A673 (cell line): ENCODE measurements at regions not wholly inside any gene's neighbourhood (a gene's known extent, or its start where the extent isn't known, plus 50 kb on each side); places are given as distances from the start of the nearest gene placed in this dataset.

ENCODE experiments used
- BruUV-seq: library from RNA; stranded (reverse); fragments of 400-500 nt; replicated peaks from 2 replicates; lab custom pipeline; 2021; lab: Mats Ljungman, UMichigan
- CTCF ChIA-PET: fragments of 300-600 bp; sonication (Branson Sonifier 250); formaldehyde crosslinking; loops from one replicate; lab custom pipeline; 2022; ENCODE audit warnings: antibody characterized with exemption; lab: Charles Lee
- POLR2A ChIA-PET: fragments of 300-600 bp; sonication (Branson Sonifier 250); formaldehyde crosslinking; loops from one replicate; lab custom pipeline; 2022; ENCODE audit warnings: antibody characterized with exemption; ENCODE audit not compliant: low non-redundant PET; lab: Charles Lee
- DNase-seq: peaks from one replicate; pipeline ENCODE4 v3.0.0-alpha.2; 2015; ENCODE audit warnings: low spot score
- H3K27ac ChIP-seq: fragments of 200-600 bp; sonication (generic); 2 replicates; pipeline ENCODE4 v1.5.1; 2016; ENCODE audit warnings: mixed run types, low read depth, mild to moderate bottlenecking, mixed read lengths, antibody characterized with exemption, low read length; ENCODE audit not compliant: poor library complexity, severe bottlenecking
- H3K27me3 ChIP-seq: fragments of 200-600 bp; sonication (generic); replicated peaks from 2 replicates; pipeline ENCODE4 v1.6.1; 2017; ENCODE audit warnings: mixed run types, low read depth, mild to moderate bottlenecking, mixed read lengths, antibody characterized with exemption, low read length; ENCODE audit not compliant: insufficient read depth, poor library complexity
- H3K36me3 ChIP-seq: fragments of 200-600 bp; sonication (generic); 2 replicates; pipeline ENCODE4 v1.6.1; 2016; ENCODE audit warnings: mixed run types, mild to moderate bottlenecking, mixed read lengths, antibody characterized with exemption, low read length; ENCODE audit not compliant: insufficient read depth, poor library complexity, severe bottlenecking
- H3K4me1 ChIP-seq: fragments of 200-600 bp; sonication (generic); 2 replicates; pipeline ENCODE4 v1.6.1; 2017; ENCODE audit warnings: mixed run types, mild to moderate bottlenecking, mixed read lengths, antibody characterized with exemption, low read length; ENCODE audit not compliant: insufficient read depth, poor library complexity, severe bottlenecking
- H3K4me3 ChIP-seq: fragments of 200-600 bp; sonication (generic); 2 replicates; pipeline ENCODE4 v1.5.1; 2016; ENCODE audit warnings: low read depth, mixed run types, mild to moderate bottlenecking, mixed read lengths, low read length; ENCODE audit not compliant: poor library complexity, severe bottlenecking
- H3K9me3 ChIP-seq: fragments of 200-600 bp; sonication (generic); 2 replicates; pipeline ENCODE4 v1.6.1; 2016; ENCODE audit warnings: mixed run types, low read depth, mild to moderate bottlenecking, mixed read lengths, antibody characterized with exemption, low read length; ENCODE audit not compliant: poor library complexity, severe bottlenecking
- EZH2 ChIP-seq: fragments of 200-600 bp; sonication (generic); IDR thresholded peaks from 2 replicates; pipeline ENCODE4 v1.6.1; 2017; ENCODE audit warnings: borderline replicate concordance, low read depth, mild to moderate bottlenecking, mixed read lengths, antibody characterized with exemption, low read length; ENCODE audit not compliant: poor library complexity, severe bottlenecking
- intact Hi-C: fragments of 100-400 bp; cut with micrococcal nuclease; formaldehyde crosslinking; loops from one replicate; pipeline ENCODE4 v1.10.0; 2022; ENCODE audit not compliant: unreplicated experiment
- TF ChIP-seq, protein P1 (sequence below): fragments of 300-800, 200-600 bp; sonication (generic); conservative IDR thresholded peaks from 2 replicates; pipeline ENCODE4 v1.5.1; 2017; ENCODE audit warnings: low read depth, mild to moderate bottlenecking, antibody characterized with exemption, low read length, moderate library complexity, mixed read lengths

- CTCF ChIA-PET = no interaction called here
- no peaks in the 10 kb centered on the region for H3K4me1 ChIP-seq
Measured at GRCh38 chr4:125781651-125782050, 466.9 kb downstream of the FAT4 start.

GRCh38 chr4:125784741-125785140, 470.0 kb downstream of the FAT4 start:
- Histone ChIP-seq H3K36me3 (no peaks in the 10 kb centered on the region), H3K27me3 (no peaks in the 10 kb centered on the region), H3K27ac (no peak overlapping the region), H3K4me1 (no peaks in the 10 kb centered on the region), H3K4me3 (no peak overlapping the region), H3K9me3 (no peaks in the 10 kb centered on the region)
- no peak for TF ChIP-seq EZH2
- TF ChIP-seq, protein P1, sequence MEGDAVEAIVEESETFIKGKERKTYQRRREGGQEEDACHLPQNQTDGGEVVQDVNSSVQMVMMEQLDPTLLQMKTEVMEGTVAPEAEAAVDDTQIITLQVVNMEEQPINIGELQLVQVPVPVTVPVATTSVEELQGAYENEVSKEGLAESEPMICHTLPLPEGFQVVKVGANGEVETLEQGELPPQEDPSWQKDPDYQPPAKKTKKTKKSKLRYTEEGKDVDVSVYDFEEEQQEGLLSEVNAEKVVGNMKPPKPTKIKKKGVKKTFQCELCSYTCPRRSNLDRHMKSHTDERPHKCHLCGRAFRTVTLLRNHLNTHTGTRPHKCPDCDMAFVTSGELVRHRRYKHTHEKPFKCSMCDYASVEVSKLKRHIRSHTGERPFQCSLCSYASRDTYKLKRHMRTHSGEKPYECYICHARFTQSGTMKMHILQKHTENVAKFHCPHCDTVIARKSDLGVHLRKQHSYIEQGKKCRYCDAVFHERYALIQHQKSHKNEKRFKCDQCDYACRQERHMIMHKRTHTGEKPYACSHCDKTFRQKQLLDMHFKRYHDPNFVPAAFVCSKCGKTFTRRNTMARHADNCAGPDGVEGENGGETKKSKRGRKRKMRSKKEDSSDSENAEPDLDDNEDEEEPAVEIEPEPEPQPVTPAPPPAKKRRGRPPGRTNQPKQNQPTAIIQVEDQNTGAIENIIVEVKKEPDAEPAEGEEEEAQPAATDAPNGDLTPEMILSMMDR = no peak
- no peak for DNase-seq
- no TSS peak for BruUV-seq
- intact Hi-C loops = no loop called here
- ChIA-PET CTCF (no interaction called here), POLR2A (no interaction called here)

More at GRCh38 chr4:125781651-125782050, 466.9 kb downstream of the FAT4 start:
- DNase-seq = no peak
- POLR2A ChIA-PET = no interaction called here
- Histone ChIP-seq H3K4me3 (no peak overlapping the region), H3K27me3 (no peaks in the 10 kb centered on the region), H3K27ac (no peak overlapping the region), H3K36me3 (no peaks in the 10 kb centered on the region), H3K9me3 (no peaks in the 10 kb centered on the region)
- no peak for TF ChIP-seq EZH2
- TF ChIP-seq, protein P1 = no peak
- BruUV-seq = no TSS peak
- intact Hi-C loops = no loop called here

- no TSS peak for BruUV-seq
- ChIA-PET CTCF (no interaction called here), POLR2A (no interaction called here)
- Histone ChIP-seq H3K4me1 (no peaks in the 10 kb centered on the region), H3K27ac (no peak overlapping the region), H3K9me3 (no peaks in the 10 kb centered on the region), H3K4me3 (no peak overlapping the region), H3K27me3 (no peaks in the 10 kb centered on the region), H3K36me3 (no peaks in the 10 kb centered on the region)
- TF ChIP-seq EZH2 = no peak
- TF ChIP-seq, protein P1 = no peak
- no peak for DNase-seq
- intact Hi-C loops = no loop called here
Measured at GRCh38 chr4:125787707-125788106, 473.0 kb downstream of the FAT4 start.
